Choroid plexus epithelial cell (primary cell): ENCODE measurements at regions not wholly inside any gene's neighbourhood (a gene's known extent, or its start where the extent isn't known, plus 50 kb on each side); places are given as distances from the start of the nearest gene placed in this dataset.
"Not testable (repeated sequence)": the region's sequence is repeated elsewhere in the genome, so short reads cannot be mapped to it uniquely, and the experiment has no call there.

Source experiments
- DNase-seq: peaks from one replicate; pipeline ENCODE4 v3.0.0-alpha.2; 2010; ENCODE audit warnings: low read depth
- H3K4me3 ChIP-seq: 2 replicates; pipeline ENCODE4 v1.5.1; 2011; ENCODE audit warnings: low read depth, mild to moderate bottlenecking, control low read depth, low read length, moderate library complexity
- CTCF ChIP-seq: conservative IDR thresholded peaks from 2 replicates; pipeline ENCODE4 v1.5.1; 2011; ENCODE audit warnings: low read depth, mild to moderate bottlenecking, control low read depth, inconsistent platforms, low read length, moderate library complexity

GRCh38 chr11:35046681-35047080 is 92.3 kb upstream of the CD44 start:
- no peak for TF ChIP-seq CTCF
- H3K4me3 ChIP-seq: no peak overlapping the region
- no peak for DNase-seq

- DNase-seq: no peak
- H3K4me3 ChIP-seq: no peak overlapping the region
- no peak for TF ChIP-seq CTCF
These were observed 91.8 kb upstream of the CD44 start for GRCh38 chr11:35047179-35047578.

- no peak overlapping the region for H3K4me3 ChIP-seq
- TF ChIP-seq CTCF: no peak
- no peak for DNase-seq
These were observed 91.2 kb upstream of the CD44 start for GRCh38 chr11:35047769-35048168.

- not testable (repeated sequence) for DNase-seq, H3K4me3 ChIP-seq
These were observed 90.6 kb upstream of the CD44 start for GRCh38 chr11:35048346-35048745.

- no peak for TF ChIP-seq CTCF
- H3K4me3 ChIP-seq: no peak overlapping the region
- DNase-seq: no peak
These were observed 89.0 kb upstream of the CD44 start for GRCh38 chr11:35049859-35050531.

- TF ChIP-seq CTCF: no peak
- peak; percentile 26 for DNase-seq
- H3K4me3 ChIP-seq: no peak overlapping the region
These were observed 88.4 kb upstream of the CD44 start for GRCh38 chr11:35050541-35050995.

- TF ChIP-seq CTCF: peak; percentile 20
- no peak overlapping the region for H3K4me3 ChIP-seq
- peak; percentile 47 for DNase-seq
These were observed 82.4 kb upstream of the CD44 start for GRCh38 chr11:35056391-35057093.
